ENCODE measurements at regions not wholly inside any gene's neighbourhood (a gene's known extent, or its start where the extent isn't known, plus 50 kb on each side); places are given as distances from the start of the nearest gene placed in this dataset.

- no peaks in the 10 kb centered on the region for H4K20me1 ChIP-seq (ENCODE audit: insufficient read depth)
- H3K4me3 ChIP-seq: no peak overlapping the region
- POLR2A ChIA-PET (ENCODE audit: unreplicated experiment): no interaction called here
- H3K36me3 ChIP-seq (ENCODE audit: low read depth): no peaks in the 10 kb centered on the region
- DNase-seq: no peak
- BruUV-seq (replicated peaks): no TSS peak
- H3K79me2 ChIP-seq (ENCODE audit: low read depth): no peaks in the 10 kb centered on the region
- H3K9me2 ChIP-seq (ENCODE audit: insufficient read depth): no peaks in the 10 kb centered on the region
- no peaks in the 10 kb centered on the region for H3K9me3 ChIP-seq (ENCODE audit: insufficient read depth, low read depth)
- H3K4me1 ChIP-seq (replicated peaks; ENCODE audit: insufficient read depth): no peaks in the 10 kb centered on the region
- H2AFZ ChIP-seq: no peak overlapping the region
- TF ChIP-seq CTCF (conservative IDR thresholded peaks at IDR 0.05) (no peak), EZH2 (IDR thresholded peaks at IDR 0.05; ENCODE audit: low read depth) (no peak)
- CTCF ChIA-PET: no interaction called here
- H3K27ac ChIP-seq: no peak overlapping the region
- intact Hi-C loops (cut with micrococcal nuclease; ENCODE audit: unreplicated experiment): no loop called here
- no peaks in the 10 kb centered on the region for H3K27me3 ChIP-seq (ENCODE audit: insufficient read depth, low read depth)
- H3K4me2 ChIP-seq: no peak overlapping the region
- no peaks in the 10 kb centered on the region for H3F3A ChIP-seq (ENCODE audit: insufficient read depth, low read depth)
These were observed 555.2 kb upstream of the PCDH10 start for GRCh38 chr4:132593717-132594400.

- TF ChIP-seq CTCF (conservative IDR thresholded peaks at IDR 0.05) (no peak), EZH2 (IDR thresholded peaks at IDR 0.05; ENCODE audit: low read depth) (no peak)
These were observed 552.9 kb upstream of the PCDH10 start for GRCh38 chr4:132596186-132596585.

GRCh38 chr4:132605551-132605950 is 543.5 kb upstream of the PCDH10 start:
- Histone ChIP-seq H3K4me2 (no peak overlapping the region), H3K36me3 (ENCODE audit: low read depth) (no peaks in the 10 kb centered on the region), H3K4me1 (replicated peaks; ENCODE audit: insufficient read depth) (no peaks in the 10 kb centered on the region), H3K79me2 (ENCODE audit: low read depth) (no peaks in the 10 kb centered on the region), H3K27ac (no peak overlapping the region), H3F3A (ENCODE audit: insufficient read depth, low read depth) (no peaks in the 10 kb centered on the region), H2AFZ (no peak overlapping the region), H3K9me2 (ENCODE audit: insufficient read depth) (no peaks in the 10 kb centered on the region), H4K20me1 (ENCODE audit: insufficient read depth) (no peaks in the 10 kb centered on the region), H3K4me3 (no peak overlapping the region), H3K27me3 (ENCODE audit: insufficient read depth, low read depth) (no peaks in the 10 kb centered on the region), H3K9me3 (ENCODE audit: insufficient read depth, low read depth) (no peaks in the 10 kb centered on the region)
- BruUV-seq (replicated peaks): no TSS peak
- ChIA-PET POLR2A (ENCODE audit: unreplicated experiment) (no interaction called here), CTCF (no interaction called here)
- no peak for DNase-seq
- intact Hi-C loops (cut with micrococcal nuclease; ENCODE audit: unreplicated experiment): no loop called here
- TF ChIP-seq CTCF (conservative IDR thresholded peaks at IDR 0.05): no peak
- TF ChIP-seq EZH2 (IDR thresholded peaks at IDR 0.05; ENCODE audit: low read depth): no peak

More at GRCh38 chr4:132596186-132596585, 552.9 kb upstream of the PCDH10 start:
- CTCF ChIA-PET: no interaction called here
- no peak overlapping the region for H2AFZ ChIP-seq
- H3K4me3 ChIP-seq: no peak overlapping the region
- H3K4me1 ChIP-seq (replicated peaks; ENCODE audit: insufficient read depth): no peaks in the 10 kb centered on the region
- no peaks in the 10 kb centered on the region for H3K79me2 ChIP-seq (ENCODE audit: low read depth)
- H3K9me3 ChIP-seq (ENCODE audit: insufficient read depth, low read depth): no peaks in the 10 kb centered on the region
- POLR2A ChIA-PET (ENCODE audit: unreplicated experiment): no interaction called here
- BruUV-seq (replicated peaks): no TSS peak
- H3K27ac ChIP-seq: no peak overlapping the region
- H3K4me2 ChIP-seq: no peak overlapping the region
- DNase-seq: no peak
- no peaks in the 10 kb centered on the region for H3F3A ChIP-seq (ENCODE audit: insufficient read depth, low read depth)
- no peaks in the 10 kb centered on the region for H3K27me3 ChIP-seq (ENCODE audit: insufficient read depth, low read depth)
- H4K20me1 ChIP-seq (ENCODE audit: insufficient read depth): no peaks in the 10 kb centered on the region
- H3K9me2 ChIP-seq (ENCODE audit: insufficient read depth): no peaks in the 10 kb centered on the region
- H3K36me3 ChIP-seq (ENCODE audit: low read depth): no peaks in the 10 kb centered on the region
- intact Hi-C loops (cut with micrococcal nuclease; ENCODE audit: unreplicated experiment): no loop called here

All from PC-9 (cell line).